Fibroblast of the conjunctiva (primary cell): ENCODE measurements at regions not wholly inside any gene's neighbourhood (a gene's known extent, or its start where the extent isn't known, plus 50 kb on each side); places are given as distances from the start of the nearest gene placed in this dataset.
A peak's percentile ranks its signal among the peaks of the same experiment; 100 is the strongest.

Experiments
- DNase-seq: peaks from one replicate; pipeline ENCODE4 v3.0.0-alpha.2; 2010; ENCODE audit warnings: low read depth

DNA sequence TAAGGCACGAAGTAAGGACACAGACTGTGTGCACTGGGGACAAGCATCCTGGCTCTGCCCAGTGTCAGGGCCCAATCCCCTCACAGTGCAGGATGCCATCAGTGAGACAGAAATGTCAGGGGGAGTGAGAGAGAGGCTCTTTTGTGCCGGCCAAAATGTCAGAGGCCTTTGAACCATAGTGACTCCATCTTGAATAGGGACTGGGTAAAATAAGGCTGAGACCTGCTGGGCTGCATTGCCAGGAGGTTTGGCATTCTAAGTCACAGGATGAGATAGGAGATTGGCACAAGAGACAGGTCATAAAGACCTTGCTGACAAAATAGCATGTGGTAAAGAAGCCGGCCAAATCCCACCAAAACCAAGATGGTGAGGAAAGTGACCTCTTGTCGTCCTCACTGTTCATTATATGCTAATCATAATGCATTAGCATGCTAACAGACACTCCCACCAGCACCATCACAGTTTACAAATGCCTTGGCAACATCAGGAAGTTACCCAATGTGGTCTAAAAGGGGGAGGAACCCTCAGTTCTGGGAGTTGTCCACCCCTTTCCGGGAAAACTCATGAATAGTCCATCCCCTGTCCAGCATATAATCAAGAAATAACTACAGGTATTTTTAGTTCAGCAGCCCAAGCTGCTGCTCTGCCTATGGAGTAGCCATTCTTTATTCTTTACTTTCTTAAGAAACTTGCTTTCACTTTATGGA is 337.4 kb downstream of the LPIN1 start:
- no peak for DNase-seq

- no peak for DNase-seq
These were observed 340.7 kb downstream of the LPIN1 start for GRCh38 chr2:12087175-12087574.

DNA sequence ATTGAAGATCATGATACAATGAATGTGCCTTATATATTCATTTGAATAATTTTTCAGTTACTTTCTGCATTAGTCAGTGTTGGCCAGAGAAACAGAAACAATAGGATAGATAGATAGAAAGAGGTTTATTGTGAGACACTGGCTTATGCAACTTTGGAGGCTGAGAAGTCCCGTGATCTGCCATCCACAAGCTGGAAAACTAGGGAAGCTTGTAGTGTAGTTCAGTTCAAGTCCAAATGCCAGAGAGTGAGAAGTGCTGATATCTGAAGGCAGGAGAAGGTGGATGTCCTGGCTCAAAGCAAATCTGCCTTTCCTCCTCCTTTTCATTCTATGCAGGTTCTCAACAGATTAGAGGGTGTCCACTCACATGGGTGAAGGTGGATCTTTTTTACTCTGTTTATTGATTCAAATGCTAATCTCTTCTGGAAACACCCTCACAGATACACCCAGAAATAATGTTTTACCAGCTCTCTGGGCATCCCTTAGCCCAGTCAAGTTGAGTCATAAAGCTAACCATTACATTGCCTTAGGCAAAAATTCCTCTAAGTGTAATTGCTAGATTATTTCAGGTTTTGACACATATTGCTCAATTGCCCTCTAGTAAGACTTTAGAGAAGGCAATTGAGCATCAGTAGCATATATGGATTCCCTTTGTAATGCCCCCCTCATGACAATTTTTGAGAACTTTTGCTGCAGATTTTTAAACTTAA is 341.4 kb downstream of the LPIN1 start:
- no peak for DNase-seq

DNA sequence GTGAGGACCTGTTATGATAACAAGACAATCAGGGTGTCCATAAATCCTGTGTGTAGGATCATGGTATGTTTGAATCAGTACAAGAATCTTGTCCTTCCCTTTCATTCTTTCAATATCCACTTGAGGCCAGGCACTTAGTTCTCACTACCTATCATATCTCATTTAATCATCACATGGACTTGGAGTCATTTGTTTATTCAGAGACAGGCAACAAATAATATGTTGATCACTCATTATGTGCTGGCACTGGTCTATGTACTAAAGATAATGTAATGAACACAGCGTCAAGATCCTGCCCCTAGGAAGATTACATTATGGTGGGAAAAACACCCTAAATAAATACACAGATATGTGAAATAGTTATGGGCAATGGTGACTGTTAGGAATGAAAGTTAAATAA is 342.6 kb downstream of the LPIN1 start:
- DNase-seq = no peak

DNA sequence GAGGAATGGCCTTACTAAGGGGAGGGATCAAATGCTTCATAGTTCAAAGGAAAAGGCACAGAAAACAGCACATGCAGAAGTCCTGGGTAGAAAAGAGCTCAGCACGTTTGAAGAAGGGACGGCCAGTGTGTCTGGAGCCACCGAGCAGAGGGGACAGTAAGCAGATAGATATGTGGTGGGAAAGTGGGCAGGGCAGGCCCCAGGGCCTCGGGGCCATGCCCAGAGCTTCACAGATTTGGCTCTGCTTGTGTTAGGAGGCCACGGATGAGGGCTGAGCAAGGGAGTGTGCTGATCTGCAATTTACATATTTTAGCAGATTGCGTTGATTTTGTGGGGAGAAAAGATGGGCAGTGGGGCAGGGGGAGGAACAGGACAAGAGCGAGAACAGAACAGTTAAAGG is 343.1 kb downstream of the LPIN1 start:
- DNase-seq = no peak

DNA sequence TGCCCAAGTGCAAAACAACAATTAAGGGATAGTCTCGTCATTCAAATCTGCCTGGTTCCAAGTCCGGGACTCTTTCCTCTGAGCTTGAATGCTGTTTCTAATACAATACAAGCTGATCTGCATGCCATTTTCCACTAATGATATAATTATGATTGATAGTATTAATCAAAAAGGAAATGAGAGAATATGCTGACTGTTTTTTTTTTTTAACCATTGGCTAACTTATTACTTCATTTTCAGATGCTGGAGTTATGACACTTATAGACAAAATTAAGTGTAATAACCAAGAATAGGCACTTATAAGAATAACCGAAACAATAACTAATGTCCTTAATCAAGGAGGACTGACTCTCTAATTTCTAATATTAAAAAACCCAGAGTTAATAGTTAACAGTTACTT is 343.6 kb downstream of the LPIN1 start:
- DNase-seq = no peak

- DNase-seq = no peak
These were observed 344.2 kb downstream of the LPIN1 start for GRCh38 chr2:12090590-12090989.

DNA sequence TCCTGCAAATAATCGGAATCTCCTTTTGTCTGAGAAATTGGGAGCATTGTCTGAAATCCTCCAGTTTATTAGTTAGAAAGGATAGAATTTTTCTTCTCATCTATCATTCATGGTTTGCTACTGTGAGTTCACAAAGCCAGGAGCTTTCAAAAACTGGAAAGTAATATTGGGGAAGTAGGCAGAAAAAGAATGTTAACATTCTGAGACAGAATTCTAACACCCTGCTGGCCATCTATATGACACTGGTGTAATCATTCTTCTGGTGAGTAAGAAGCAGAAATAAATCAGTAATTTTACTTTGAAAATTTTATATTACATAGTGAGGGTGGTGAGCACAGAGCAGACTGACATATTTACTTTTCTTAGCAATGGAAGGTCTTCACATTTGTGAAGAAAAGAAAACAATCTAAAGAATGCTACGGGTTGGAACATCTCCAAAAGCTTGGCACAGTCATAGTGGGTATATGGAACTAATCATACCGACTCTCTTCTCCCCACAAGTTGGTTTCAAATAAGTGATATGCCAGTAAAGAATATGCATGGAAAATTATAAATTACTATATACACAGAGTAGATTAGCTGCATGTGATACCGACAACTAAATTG is 344.9 kb downstream of the LPIN1 start:
- peak; percentile 10 for DNase-seq

DNA sequence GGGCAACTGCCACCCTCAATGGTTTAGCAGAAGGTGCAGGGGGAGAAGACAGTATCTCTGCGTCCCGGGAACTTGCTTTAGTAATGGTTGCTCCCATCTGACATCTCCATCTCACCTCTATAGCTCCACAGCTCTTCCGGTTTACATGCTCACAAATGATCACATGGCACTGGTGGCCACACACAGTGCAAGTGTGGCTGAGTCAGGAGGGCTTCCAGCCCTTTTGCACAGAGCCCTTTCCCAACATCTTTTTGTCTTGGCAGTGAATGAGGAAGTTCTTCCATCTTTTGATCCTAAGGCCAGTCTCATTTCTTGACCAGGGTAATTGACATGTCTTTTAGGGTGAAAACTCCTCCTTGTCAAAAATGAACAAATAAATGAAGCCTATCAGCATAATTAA is 347.7 kb downstream of the LPIN1 start:
- no peak for DNase-seq

DNA sequence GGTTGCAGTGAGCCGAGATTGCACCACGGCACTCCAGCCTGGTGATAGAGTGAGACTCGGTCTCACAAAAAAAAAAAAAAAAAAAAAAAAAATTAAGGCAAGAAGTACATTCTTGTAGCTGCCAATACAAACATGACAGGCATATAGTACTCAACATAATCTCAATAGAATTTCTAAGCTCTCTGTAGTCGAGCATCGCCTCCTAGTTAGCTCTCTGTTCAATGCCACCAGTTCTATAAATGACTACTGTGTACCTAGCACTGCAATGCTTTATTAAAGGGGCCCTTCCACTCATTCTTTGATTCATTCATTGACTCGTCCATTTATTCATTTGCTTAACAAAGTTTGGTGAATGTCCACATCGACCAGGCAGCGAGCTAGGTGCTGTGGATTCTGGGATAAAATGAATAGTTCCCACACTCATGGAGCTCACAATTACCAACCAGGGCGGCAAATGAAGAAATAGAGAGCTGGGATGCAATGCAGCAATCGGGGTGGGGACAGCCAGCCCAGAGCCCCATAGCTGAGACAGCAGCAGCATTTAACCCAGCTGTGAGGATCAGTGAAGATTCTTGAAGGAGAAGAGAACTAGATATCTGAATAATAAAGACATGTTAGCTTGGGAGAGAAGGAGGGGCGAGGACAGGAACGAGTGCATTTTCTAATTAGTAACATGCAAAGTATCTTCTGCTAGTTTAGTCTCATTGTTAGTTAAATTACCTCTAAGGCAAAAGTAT is 349.8 kb downstream of the LPIN1 start:
- no peak for DNase-seq

- DNase-seq = no peak
These were observed 350.5 kb downstream of the LPIN1 start for GRCh38 chr2:12096788-12097449.

- DNase-seq = no peak
These were observed 351.4 kb downstream of the LPIN1 start for GRCh38 chr2:12097859-12098258.

DNA sequence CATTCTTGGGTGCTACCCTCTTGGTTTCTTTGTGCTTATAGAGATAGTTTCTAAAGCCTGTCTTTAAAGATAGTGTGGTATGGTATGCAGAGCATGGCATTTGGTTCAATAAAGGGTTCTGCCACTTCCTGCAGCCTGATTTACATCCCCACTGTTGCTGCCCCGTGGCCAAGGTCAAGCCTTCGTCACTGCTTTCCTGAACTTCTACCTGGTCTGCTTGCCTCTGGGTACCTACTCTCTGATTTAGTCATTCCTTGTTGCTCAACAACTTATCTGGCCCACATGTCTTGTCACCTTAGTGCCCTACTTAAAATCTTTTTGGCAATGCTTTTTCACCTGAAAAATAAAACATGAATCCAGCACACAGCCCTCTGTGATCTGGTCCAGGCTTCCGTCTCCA is 352.9 kb downstream of the LPIN1 start:
- no peak for DNase-seq

GRCh38 chr2:12102679-12103078 is 356.2 kb downstream of the LPIN1 start:
- no peak for DNase-seq

GRCh38 chr2:12105180-12105579 is 358.7 kb downstream of the LPIN1 start:
- DNase-seq = no peak

DNA sequence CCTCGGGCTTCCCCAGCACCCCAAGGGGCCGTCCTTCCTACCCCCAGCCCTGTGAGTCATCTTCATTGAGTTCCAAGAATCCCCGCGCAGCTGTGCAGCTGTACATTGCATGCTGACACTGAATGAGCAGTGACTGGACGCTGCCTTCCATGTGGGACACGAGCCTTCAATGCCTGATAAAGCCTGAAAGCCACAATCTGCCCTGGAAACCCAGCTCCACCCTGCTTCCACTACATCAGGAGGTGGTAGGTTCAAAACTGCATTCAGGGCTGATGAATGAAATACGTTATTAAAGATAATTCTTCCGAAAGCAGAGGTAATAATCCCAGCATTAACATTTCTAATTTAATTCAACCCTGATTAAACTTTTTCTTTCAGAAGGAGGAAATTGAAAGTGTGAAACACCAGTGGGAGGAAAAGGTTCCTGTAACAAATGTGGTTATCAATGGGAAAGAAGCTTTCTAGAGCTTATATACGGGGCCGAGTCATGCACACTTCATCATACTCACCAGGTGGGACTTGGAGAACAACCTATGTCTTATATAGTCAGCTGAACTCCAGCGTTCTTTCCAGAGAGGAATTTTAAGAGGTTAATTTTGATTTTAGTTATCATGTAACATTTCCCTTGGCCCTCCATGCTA is 360.1 kb downstream of the LPIN1 start:
- peak; percentile 95 for DNase-seq

DNA sequence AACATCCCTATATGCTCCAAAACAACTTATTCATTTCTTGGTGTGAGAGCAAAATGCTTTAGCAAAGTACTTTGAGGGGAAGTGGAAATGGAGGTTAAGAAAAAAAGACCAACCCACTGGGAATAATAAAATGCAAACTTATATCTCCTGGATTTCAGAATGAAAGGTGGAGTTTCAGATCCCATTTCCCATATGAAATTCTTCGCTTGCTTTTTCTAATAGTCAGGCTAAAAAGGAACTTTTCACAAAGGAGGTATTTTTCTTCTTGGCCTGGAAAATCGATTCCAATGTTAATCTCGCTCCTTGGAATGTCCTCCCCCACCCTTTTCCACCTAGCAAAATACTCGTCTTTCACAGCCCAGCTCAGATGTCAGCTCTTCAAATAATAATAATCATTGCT is 360.9 kb downstream of the LPIN1 start:
- DNase-seq = no peak

DNA sequence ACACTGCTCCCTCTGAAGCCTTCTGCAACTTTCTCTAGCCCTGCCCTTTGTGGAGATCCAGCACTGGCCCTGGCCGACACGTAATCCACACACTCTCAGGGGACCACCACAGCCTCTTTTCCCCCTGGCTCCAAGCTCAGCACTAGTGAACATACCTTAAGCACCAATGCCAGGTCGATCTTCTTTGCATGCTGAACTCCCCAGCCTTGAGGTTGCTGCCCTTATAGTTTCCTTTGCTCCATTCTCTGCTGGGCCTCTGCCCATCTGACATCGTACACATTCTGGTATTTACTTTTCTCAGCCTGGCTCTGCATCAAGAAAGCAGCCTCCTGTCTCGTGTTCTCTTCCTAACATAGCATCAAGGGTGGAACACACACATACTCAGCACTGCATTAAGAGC is 361.5 kb downstream of the LPIN1 start:
- no peak for DNase-seq

- no peak for DNase-seq
These were observed 363.1 kb downstream of the LPIN1 start for GRCh38 chr2:12109363-12110017.

DNA sequence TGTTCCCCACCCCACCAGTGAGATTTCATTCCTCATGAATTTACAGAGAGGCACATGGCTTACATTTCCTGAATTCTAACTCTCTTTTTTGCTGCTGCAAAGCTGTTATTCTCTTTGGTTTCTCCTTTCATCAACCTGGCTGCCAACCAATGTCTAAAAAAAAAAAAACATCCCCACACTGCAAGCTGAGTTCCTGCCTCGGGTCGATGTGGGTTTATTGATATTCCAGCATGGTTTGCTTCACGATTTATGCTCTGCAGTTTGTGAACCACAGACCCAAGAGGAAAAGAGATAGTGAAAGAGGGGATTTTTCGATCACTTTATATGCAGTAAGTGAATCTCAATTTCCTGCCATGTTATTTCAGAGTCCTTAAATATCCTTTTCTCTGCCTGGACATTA is 363.6 kb downstream of the LPIN1 start:
- no peak for DNase-seq

- no peak for DNase-seq
These were observed 364.0 kb downstream of the LPIN1 start for GRCh38 chr2:12110481-12110880.
